SK-N-SH treated with all-trans-retinoic acid at 6 μM for 48 hours (cell line): ENCODE measurements at regions not wholly inside any gene's neighbourhood (a gene's known extent, or its start where the extent isn't known, plus 50 kb on each side); places are given as distances from the start of the nearest gene placed in this dataset.

Experiments used
- ATAC-seq: fragments of 200-7000 bp; cut with Tn5 transposase; 3 replicates; pipeline ENCODE4 v1.9.1; 2020; ENCODE audit warnings: mild to moderate bottlenecking, moderate library complexity
- ARNTL ChIP-seq: fragments of 450-650 bp; formaldehyde crosslinking; IDR thresholded peaks from 2 replicates; pipeline ENCODE4 v1.5.0; 2020; ENCODE audit warnings: low read depth, mild to moderate bottlenecking, moderate library complexity, borderline replicate concordance
- CREB5 ChIP-seq: fragments of 250-450 bp; sonication (Bioruptor Pico); IDR thresholded peaks from 2 replicates; pipeline ENCODE4 v1.5.1; 2020; ENCODE audit warnings: low read depth, mild to moderate bottlenecking, moderate library complexity
- CSDC2 ChIP-seq: fragments of 250-450 bp; sonication (Bioruptor Pico); IDR thresholded peaks from 2 replicates; pipeline ENCODE4 v1.5.0; 2020; ENCODE audit warnings: mild to moderate bottlenecking, moderate library complexity
- ESRRG ChIP-seq: fragments of 250-450 bp; sonication (Bioruptor Pico); IDR thresholded peaks from 2 replicates; pipeline ENCODE4 v1.6.1; 2021; ENCODE audit warnings: mild to moderate bottlenecking
- GLIS3 ChIP-seq: fragments of 250-450 bp; sonication (Bioruptor Pico); IDR thresholded peaks from 2 replicates; pipeline ENCODE4 v1.5.0; 2020; ENCODE audit warnings: mild to moderate bottlenecking, moderate library complexity
- ISL1 ChIP-seq: fragments of 250-450 bp; sonication (Bioruptor Pico); IDR thresholded peaks from 2 replicates; pipeline ENCODE4 v2.1.2; 2022; ENCODE audit warnings: mild to moderate bottlenecking, moderate library complexity
- OSR1 ChIP-seq: fragments of 250-450 bp; sonication (Bioruptor Pico); IDR thresholded peaks from 2 replicates; pipeline ENCODE4 v1.8.0; 2022; ENCODE audit warnings: moderate library complexity, mild to moderate bottlenecking, inconsistent platforms
- PATZ1 ChIP-seq: fragments of 250-450 bp; sonication (Bioruptor Pico); IDR thresholded peaks from 2 replicates; pipeline ENCODE4 v1.8.0; 2020; ENCODE audit warnings: mild to moderate bottlenecking, moderate library complexity, borderline replicate concordance
- POU6F1 ChIP-seq: fragments of 250-450 bp; sonication (Bioruptor Pico); IDR thresholded peaks from 2 replicates; pipeline ENCODE4 v1.8.0; 2021; ENCODE audit warnings: low read depth, mild to moderate bottlenecking, moderate library complexity, borderline replicate concordance
- PPARA ChIP-seq: fragments of 250-450 bp; sonication (Bioruptor Pico); IDR thresholded peaks from 2 replicates; pipeline ENCODE4 v1.5.0; 2020; ENCODE audit warnings: mild to moderate bottlenecking, borderline replicate concordance
- RARB ChIP-seq: fragments of 250-450 bp; sonication (Bioruptor Pico); IDR thresholded peaks from 2 replicates; pipeline ENCODE4 v1.8.0; 2021; ENCODE audit warnings: mild to moderate bottlenecking, moderate library complexity
- SNAI2 ChIP-seq: fragments of 250-450 bp; sonication (Bioruptor Pico); IDR thresholded peaks from 2 replicates; pipeline ENCODE4 v1.5.0; 2020; ENCODE audit warnings: mild to moderate bottlenecking, moderate library complexity
- TCF4 ChIP-seq: fragments of 250-450 bp; sonication (Bioruptor Pico); IDR thresholded peaks from 2 replicates; pipeline ENCODE4 v1.8.0; 2021; ENCODE audit warnings: mild to moderate bottlenecking, moderate library complexity, borderline replicate concordance
- TOX ChIP-seq: fragments of 250-450 bp; sonication (Bioruptor Pico); IDR thresholded peaks from 2 replicates; pipeline ENCODE4 v1.8.0; 2021; ENCODE audit warnings: mild to moderate bottlenecking, moderate library complexity, borderline replicate concordance
- TSHZ2 ChIP-seq: fragments of 250-450 bp; sonication (Bioruptor Pico); IDR thresholded peaks from 2 replicates; pipeline ENCODE4 v1.5.0; 2020; ENCODE audit warnings: mild to moderate bottlenecking, moderate library complexity
- ZC3H10 ChIP-seq: fragments of 250-450 bp; sonication (Bioruptor Pico); IDR thresholded peaks from 2 replicates; pipeline ENCODE4 v1.5.1; 2021; ENCODE audit warnings: mild to moderate bottlenecking, moderate library complexity
- ZFP3 ChIP-seq: fragments of 250-450 bp; sonication (Bioruptor Pico); IDR thresholded peaks from 2 replicates; pipeline ENCODE4 v1.5.0; 2020; ENCODE audit warnings: mild to moderate bottlenecking, moderate library complexity
- ZFP30 ChIP-seq: fragments of 450-650 bp; formaldehyde crosslinking; IDR thresholded peaks from 2 replicates; pipeline ENCODE4 v1.5.0; 2022; ENCODE audit warnings: mild to moderate bottlenecking, moderate library complexity
- ZNF565 ChIP-seq: fragments of 450-650 bp; formaldehyde crosslinking; conservative IDR thresholded peaks from 2 replicates; pipeline ENCODE4 v1.5.0; 2020; ENCODE audit warnings: low read depth, mild to moderate bottlenecking, moderate library complexity
- ZNF70 ChIP-seq: fragments of 450-650 bp; formaldehyde crosslinking; IDR thresholded peaks from 2 replicates; pipeline ENCODE4 v1.5.0; 2020; ENCODE audit warnings: mild to moderate bottlenecking, moderate library complexity
- ZNF8 ChIP-seq: fragments of 450-650 bp; formaldehyde crosslinking; IDR thresholded peaks from 2 replicates; pipeline ENCODE4 v1.5.0; 2020; ENCODE audit warnings: mild to moderate bottlenecking, moderate library complexity

GRCh38 chr2:82591718-82592117 lies 1867.4 kb downstream of the SUCLG1 start:
- ATAC-seq: no peak
- no peak for TF ChIP-seq ZFP30
- TF ChIP-seq POU6F1 (CRISPR knock-in tag): no peak
- TF ChIP-seq ZC3H10: no peak
- no peak for TF ChIP-seq ZFP3 (CRISPR knock-in tag)
- TF ChIP-seq ARNTL (CRISPR knock-in tag): no peak
- no peak for TF ChIP-seq PPARA (CRISPR knock-in tag)
- no peak for TF ChIP-seq GLIS3 (CRISPR knock-in tag)
- TF ChIP-seq TSHZ2 (CRISPR knock-in tag): no peak
- no peak for TF ChIP-seq SNAI2 (CRISPR knock-in tag)
- no peak for TF ChIP-seq ESRRG
- no peak for TF ChIP-seq PATZ1 (CRISPR knock-in tag)
- TF ChIP-seq TOX (CRISPR knock-in tag): no peak
- TF ChIP-seq CREB5: no peak
- TF ChIP-seq RARB (CRISPR knock-in tag): no peak
- no peak for TF ChIP-seq ZNF8 (CRISPR knock-in tag)
- no peak for TF ChIP-seq CSDC2 (CRISPR knock-in tag)
- no peak for TF ChIP-seq OSR1 (CRISPR knock-in tag)
- TF ChIP-seq ZNF70 (CRISPR knock-in tag): no peak
- TF ChIP-seq TCF4 (CRISPR knock-in tag): no peak

GRCh38 chr2:82576656-82577055 lies 1882.4 kb downstream of the SUCLG1 start:
- no peak for TF ChIP-seq ZFP3 (CRISPR knock-in tag)
- no peak for TF ChIP-seq TCF4 (CRISPR knock-in tag)
- no peak for TF ChIP-seq TSHZ2 (CRISPR knock-in tag)
- TF ChIP-seq ZNF8 (CRISPR knock-in tag): no peak
- no peak for TF ChIP-seq ZFP30
- TF ChIP-seq PATZ1 (CRISPR knock-in tag): no peak
- TF ChIP-seq POU6F1 (CRISPR knock-in tag): no peak
- no peak for TF ChIP-seq ESRRG
- no peak for TF ChIP-seq RARB (CRISPR knock-in tag)
- no peak for TF ChIP-seq TOX (CRISPR knock-in tag)
- TF ChIP-seq PPARA (CRISPR knock-in tag): no peak
- no peak for TF ChIP-seq ZNF565 (CRISPR knock-in tag)
- no peak for TF ChIP-seq SNAI2 (CRISPR knock-in tag)
- TF ChIP-seq ISL1 (CRISPR knock-in tag): no peak
- TF ChIP-seq ARNTL (CRISPR knock-in tag): no peak
- no peak for ATAC-seq
